Germinal center (tissue), 1 donor: ENCODE measurements at regions not wholly inside any gene's neighbourhood (a gene's known extent, or its start where the extent isn't known, plus 50 kb on each side); places are given as distances from the start of the nearest gene placed in this dataset.
"Not testable (repeated sequence)": the region's sequence is repeated elsewhere in the genome, so short reads cannot be mapped to it uniquely, and the experiment has no call there.

Experiments used
- DNase-seq: peaks from one replicate; pipeline ENCODE4 v3.0.0; 2012; ENCODE audit warnings: mixed read lengths, low spot score

DNA sequence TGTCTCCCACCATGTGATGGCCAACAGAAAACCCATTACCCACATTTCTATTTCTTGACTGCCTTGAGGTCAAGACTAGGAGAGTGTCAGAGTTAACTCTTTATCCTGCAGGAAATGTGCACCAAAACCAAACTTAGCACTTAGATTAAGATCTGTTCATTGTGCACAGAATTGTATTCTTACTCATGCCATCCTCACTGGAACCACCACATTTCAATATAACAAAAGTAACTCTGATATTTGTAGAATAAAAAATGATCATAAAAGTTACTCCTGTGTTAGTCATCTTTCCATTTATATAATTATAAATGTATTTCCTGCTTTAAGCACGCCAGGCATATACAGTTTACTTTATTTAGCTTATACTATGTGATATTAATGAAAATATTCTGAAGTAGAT lies 193.0 kb upstream of the DPYD start:
- no peak for DNase-seq

DNA sequence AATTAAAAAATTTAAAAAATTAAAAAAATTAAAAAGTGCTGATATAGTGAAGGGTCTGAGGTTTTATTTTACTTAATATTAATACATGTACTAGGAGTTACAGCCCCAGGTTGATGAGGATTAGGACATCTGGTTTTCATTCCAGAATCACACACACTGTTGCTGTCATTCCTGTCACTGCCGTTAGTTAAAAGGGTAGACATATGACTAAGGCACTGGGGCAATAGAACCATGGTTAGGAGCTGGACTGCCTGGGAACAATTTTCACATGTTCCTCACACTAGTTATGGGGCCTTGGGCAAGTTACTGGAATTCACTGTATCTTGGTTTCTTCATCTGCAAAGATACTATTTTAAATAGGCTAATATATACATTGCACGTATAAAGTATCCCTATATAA lies 191.8 kb upstream of the DPYD start:
- no peak for DNase-seq

DNA sequence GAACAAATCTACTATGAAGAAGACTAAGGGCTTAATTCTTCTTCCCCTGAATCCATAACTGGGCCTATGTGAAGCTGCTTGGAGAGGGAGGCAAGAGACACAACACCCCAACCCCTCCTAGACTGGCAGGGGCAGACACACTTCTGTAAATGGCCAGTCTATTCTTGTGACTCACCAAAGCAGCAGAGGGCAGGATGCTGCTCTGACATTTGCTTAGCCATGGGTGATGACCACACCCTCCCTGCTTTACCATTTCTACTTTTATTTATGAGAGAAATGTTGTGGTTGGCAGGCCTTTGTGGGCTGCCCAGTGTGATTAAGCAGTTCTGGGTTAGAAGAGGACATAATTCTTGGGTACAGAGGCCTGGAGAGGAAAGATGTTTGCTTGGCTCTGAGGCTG lies 189.8 kb upstream of the DPYD start:
- no peak for DNase-seq

DNA sequence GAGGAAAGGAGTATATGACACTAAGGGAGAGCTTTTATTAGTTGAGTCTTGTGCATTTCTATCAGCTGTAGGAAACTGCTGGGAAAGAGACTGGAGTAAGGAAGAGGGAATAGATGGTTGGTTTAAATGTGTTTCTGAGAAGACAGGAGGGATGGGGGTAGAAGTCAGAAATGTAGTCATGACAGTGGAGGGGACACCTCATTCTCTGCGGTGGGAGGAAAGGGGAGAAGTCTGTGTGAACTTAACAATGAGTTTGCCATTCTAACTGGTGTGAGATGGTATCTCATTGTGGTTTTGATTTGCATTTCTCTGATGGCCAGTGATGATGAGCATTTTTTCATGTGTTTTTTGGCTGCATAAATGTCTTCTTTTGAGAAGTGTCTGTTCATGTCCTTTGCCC lies 187.5 kb upstream of the DPYD start:
- DNase-seq = not testable (repeated sequence)

DNA sequence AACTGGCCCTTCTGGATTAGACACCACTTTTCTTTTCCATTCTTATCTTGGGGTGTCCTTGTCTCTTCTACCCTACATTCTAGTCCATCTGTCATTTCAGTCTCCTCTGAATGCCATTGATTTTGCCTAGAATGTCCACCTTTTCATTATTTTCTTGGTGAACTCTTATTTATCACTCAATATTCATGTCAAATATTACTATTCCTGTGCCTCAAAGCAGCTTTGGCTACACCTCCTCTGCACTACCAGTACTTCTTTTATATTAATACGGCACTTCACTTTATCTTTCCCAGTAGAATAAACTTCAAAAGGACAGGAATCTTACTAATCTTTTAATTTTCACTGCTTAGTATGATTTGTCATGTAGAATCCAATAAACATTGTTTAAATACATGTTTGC lies 186.4 kb upstream of the DPYD start:
- DNase-seq = no peak

DNA sequence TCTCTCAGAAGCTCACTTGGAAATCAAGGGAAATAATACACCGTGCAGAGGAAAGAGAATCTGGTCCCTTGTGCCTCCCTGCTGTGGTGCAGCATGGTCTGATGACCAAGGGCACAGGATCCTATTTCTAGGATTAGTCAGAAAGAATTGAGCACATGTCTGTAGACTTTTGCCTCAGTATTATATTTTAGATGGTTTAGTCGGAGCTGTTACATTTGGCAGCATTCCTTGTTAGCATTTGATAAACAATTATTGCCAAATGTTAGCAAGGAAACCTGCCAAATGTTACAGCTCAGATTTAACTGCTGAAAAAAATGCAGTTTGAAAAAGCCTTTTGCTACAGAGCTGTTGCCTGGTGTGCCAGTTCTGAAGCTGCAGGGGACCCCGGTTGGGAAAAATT lies 183.5 kb upstream of the DPYD start:
- no peak for DNase-seq

DNA sequence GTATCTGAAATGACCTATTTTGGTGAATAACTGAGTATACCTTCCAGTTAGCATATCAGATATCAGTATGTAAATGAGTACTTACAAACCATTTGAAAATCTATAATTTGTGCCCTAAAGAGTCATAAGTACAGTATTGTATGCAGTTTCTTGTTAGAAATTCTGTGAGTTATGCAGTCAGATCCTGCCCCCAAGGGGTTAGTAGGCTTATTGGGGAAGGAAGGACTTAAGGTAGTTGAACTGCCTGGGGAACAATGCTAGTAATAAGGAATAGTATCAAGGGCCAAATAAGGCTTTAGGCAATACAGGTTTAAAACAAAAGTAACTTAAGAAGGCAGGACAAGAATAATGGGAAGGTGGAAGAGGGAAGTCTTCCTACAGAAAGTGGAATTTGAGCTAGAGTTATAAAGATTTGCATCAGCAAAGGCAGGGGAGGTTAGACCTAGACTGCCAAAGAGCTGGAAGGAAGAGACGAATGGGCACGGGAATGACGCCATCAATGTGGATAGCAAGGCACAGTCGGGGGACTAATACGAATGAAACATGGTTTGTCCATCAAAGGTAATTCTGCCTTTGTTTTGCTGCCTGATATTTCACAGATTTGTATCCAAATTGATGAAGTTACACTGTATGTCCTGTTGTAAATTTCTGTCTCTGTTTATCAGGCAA lies 182.9 kb upstream of the DPYD start:
- no peak for DNase-seq

DNA sequence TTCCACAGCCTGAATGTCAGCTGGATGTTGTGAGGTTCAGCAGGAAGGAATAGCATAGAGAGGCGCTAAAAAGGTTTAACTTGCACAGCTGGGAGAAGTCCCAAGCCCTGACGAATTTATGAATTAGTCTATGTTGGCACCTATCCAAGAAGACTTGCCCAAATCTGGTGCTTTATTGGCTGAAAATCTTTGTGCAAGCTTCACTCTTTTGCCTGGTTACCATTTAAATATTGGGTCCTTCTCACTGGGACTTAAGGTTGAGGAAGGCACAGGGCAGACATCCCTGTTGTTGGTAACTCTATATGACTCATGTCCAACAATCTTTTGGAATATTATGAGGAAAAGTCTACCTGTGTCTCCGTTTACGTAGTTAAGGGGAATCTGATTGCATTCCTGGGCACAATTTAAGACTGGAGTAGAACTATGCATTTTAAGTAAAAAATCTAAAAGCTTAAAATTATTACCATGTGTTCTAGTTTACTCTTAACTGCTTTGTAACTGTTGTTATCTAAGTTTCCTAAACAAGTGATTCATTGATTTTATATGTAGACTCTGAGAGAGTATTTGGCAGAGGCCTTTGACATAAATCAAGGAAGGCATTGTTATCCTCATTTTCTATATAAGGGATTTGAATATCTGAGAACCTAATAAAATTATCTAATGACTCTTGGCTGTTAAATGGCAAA lies 181.7 kb upstream of the DPYD start:
- DNase-seq = no peak

DNA sequence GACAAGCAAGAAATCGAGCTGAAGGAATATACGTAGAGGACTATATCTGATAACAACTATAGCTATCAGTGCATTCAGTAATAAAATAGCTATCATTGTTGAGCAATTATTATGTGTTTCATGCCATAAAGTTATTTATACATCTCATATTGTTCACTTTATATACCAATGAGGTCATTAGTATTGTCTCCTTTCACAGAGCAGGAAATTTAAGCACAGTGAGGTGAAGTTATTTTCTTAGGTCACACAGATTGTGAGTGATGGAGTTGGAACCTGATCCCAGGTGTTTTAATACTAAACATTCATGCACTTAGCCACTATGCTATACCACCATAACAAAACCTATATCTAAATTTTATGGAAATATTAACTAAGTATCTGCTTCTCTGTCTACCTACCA lies 180.5 kb upstream of the DPYD start:
- DNase-seq = no peak

DNA sequence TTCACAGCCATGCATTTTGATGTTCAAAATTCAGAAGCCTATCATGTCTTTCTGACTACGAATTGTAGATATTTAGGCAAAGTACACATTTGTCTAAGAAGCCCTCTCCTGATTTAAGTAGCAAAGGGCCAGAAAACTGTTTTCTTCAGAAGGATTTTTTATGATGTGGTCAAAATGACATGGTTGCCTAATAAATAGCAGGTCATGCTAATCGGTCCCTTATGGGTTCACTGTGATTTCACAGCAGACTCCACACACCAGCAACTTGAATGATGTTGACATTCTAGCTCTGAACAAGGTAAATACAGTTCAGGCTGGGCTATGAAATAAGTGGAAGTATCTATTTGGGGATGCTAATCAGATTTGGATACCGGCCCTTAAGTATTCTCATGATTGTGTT lies 178.7 kb upstream of the DPYD start:
- no peak for DNase-seq

DNA sequence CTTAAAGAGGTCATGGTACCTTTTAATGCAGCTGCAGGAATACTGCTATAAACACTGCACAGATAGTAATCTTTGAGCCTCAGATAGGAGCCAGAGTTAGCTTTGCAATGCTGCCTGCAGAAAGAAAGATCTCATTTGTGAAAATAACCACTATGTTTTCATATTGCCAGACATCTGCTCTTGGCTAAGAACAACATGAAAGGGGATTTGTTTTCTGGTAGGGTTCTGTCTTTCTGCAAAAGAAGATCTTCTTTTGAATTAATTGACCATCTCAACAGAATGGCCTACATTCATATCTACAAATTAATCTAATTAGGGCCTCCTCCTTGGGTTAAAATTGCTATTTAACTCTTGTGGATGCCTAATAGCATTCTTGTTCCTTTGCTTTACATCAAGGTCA lies 177.6 kb upstream of the DPYD start:
- DNase-seq = no peak

DNA sequence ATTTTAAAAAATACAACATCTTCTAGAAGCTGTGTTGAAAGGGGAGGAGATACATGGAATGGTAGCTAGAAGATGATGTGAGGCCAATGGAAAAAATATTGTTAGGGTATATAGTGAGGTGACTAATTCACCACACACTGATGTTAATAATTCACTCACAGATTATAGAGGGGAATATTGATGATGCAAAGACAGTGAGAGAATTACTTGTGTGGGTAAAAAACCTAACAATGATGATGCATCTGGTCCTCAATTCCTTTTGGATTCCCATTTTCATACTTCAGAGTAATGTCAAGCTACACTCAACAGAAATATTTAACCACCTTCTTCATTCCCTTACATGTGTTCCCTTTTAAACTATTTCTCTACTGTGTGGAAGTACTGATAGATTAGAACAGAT lies 169.5 kb upstream of the DPYD start:
- no peak for DNase-seq

DNA sequence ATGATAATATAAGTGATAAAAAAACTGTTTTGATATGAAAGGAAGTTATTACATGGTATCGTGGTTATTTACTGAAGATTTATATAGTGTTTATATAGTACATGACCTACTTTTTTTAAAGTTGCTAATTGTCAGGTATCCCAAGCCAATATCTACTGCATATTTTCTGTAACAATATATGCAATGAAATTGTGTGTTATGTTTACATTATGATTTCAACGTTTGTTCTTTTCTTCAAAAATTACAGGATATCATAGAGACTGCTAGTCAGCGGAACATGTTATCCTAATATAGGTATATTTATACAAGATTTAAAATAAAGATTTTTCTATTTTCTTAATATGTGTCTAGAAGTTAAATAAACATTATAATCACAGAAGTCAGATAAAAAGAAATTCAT lies 167.5 kb upstream of the DPYD start:
- no peak for DNase-seq

DNA sequence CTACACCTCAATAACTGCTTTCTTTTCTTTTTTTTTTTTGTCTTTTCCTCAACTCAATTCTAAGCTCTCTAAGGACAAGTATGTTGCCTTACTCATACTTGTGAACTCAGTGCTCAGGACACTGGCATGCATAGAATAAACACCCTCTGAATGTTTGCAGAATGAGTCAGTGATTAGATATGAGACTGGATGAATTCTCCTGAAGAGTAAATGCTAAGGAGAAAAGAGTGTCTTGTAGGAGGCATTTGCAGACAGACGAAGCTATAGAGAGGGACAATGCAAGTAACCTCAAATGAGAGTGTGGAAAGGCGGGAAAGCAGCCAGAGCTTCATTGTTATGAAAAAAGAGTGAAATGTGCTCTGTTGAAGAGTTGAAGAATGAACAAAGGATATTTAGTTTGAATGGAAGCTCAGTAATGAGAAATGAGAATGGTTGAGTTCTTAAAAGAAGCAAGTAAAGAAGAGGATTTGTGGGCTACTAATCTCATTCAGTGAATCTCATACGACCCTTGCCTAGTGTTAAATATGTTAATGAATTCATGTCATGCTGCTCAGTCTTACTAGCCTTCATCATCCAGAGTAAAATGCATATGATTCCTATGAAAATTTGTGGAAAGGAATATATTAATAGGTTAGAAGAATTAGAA lies 166.1 kb upstream of the DPYD start:
- DNase-seq = no peak

DNA sequence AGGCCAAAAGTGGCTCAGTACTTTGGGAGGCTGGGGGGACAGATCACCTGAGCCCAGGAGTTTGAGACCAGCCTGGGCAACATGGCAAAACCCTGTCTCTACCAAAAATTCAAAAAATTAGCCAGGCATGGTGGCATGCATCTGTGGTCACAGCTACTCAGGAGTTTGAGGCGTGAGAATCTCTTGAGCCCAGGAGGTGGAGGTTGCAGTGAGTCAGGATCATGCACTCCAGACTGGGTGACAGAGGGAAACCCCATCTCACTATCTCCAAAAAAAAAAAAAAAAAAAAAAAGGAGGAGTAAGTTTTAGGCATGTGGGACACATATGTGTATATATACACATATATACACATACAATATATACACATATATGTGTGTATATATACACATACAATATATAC lies 165.3 kb upstream of the DPYD start:
- no peak for DNase-seq

DNA sequence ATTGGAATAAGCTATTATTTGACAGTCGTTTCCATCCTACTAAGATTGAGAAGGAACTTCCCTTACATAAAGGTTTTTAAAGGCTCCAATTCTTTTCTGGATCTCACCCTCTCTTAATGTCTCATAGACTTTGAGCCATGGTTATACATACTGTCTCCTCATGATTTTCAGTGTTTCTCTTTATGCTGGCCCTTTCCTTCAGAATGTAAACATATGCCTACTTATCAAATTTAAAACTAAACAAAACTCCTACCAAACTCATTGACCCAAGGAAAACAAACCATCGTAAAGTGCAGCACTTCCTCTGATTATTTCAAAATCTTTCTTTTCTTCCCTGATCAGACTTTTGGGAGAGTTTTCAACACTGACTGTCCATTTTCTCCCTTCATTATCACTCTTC lies 163.4 kb upstream of the DPYD start:
- DNase-seq = no peak

DNA sequence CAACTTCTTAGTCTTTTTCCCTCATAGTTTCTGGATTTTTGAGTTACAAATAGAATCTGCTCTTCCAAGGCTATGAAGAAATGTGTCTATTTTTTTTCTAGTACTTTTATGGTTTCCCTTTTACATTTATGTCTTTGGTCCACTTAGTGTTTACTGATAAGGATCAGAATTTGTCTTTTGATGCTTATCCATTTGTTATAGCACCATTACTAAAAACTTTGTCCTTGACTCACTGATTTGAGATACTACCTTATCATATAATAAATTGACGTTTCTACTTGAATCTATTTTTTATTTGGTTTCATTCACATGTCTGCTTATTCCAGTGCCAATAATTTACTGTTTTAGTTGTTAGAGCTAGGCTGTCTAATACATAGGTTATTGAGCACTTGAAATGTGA lies 161.1 kb upstream of the DPYD start:
- DNase-seq = no peak

DNA sequence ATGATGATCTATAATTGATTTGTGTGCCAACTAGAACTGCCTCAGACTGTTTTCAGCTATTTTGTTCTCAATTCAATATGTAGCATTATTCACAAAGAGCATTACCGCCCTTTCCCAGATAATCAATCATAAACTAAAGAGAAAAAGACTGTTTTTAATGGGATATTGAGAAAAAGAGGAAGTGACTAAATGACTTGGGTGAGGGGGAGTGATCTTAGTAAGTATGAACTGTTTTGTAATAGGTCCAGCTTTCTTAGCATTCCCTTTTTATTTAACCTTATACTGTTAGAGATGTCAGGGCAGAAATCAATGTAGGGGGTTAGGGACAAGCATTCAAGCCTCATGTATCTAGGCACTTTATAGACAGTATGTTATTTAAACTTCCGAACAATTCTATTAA lies 157.8 kb upstream of the DPYD start:
- no peak for DNase-seq

DNA sequence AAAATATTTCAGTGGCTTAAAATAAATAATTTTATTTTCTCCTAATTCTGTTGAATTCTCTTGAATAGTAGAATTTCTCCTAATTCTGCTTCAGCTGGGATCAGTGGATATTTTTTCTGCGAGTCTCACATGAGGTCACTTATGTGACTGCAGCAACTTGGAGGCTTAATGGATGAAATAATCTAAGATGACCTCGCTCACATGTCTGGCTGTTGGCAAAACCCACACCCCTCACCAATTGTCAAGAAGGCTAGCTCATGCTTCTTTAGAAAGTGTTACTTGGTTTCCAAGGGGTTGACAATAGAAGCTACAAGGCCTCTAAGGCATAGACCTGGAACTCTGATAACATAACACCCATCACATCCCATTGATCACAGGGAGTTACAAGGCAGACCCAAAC lies 156.9 kb upstream of the DPYD start:
- DNase-seq = no peak

DNA sequence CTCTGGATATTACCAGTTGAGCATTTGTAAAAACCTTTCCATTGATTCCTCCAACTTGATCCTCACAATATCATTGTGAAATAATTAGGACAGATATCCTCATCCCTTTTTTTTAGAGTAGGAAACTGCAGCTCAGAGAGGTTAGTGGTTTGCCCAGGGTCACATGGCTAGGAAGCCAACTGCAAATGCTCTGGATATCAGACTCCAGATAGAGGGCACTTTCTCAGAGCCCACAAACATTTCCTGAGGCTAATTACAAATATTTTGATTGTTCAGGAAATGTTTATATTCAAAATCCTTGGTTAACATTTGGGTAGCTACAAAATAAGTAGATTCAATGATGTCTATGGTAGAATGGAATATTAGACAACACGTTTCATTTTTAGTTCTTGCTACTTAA lies 154.8 kb upstream of the DPYD start:
- DNase-seq = no peak

DNA sequence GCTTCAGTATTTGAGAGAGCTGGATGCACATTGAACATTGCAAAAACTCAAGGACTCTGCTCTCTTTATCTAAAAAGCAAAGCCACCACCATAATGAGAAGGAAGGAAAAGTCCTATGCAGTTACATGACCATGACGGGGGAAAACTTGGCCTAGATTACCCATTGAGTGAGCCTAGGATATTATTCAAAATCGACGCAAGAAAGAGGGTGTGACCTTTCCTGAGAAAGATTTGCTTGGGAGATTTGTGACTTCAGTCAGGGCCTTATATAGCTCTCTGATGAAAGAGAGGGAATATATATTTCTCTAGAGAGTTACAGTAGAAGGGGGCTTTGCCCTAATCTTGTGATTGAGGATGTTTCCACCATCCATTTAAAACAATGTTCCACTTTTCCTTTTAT lies 153.0 kb upstream of the DPYD start:
- DNase-seq = no peak

DNA sequence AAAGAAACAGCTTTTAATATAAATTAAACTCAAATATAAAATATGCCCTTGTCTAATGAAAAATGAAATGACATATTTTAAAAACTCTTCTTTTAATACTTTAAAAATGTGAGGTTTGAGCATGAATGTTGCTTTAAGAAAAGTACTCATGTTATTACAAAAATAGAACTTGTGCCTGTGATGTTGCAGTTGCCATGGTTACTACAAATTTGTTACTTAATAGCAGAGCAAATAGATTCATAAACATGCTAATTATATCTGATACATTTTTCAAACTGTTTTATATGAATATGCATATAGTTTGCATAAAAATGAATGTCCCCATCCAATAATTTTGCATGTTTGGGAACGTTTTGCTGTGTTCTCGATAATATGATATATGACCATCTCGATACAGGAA lies 152.3 kb upstream of the DPYD start:
- no peak for DNase-seq

DNA sequence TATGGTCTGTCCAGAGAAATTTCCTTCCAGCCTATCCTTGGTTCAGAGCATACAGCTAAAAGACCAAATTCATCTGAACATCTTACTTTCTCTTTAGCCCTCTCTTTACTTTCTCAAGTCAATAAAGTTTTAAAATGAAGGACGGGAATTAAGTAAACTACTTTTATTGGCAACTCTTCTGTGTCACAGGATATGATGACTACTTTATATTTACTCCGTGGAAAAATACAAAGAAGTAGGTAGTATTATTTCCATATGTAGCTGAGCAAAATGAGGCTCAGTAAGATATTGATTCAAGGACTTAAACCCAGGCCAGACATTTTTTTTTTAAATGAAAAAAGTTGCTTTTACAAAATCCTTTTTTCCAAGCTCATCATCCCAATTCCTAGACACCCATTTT lies 151.2 kb upstream of the DPYD start:
- no peak for DNase-seq

DNA sequence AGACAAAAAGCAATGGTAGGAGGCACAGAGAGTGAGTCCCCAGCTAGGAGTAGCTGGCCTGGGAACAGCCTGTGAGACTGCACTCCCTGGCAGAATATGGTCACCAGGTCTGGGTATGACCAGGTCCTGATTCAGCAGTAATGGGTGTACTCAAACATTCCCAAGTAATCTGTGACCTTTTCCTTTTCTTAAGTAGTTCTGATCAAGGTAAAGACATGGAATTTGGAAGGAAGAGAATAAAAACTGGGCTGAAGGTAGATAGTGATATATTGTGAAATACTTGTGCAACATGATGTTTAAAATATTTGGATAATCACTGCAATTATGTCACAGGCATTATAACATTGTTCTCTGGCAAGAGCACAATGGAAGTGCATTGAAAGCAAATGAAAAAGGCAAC lies 147.2 kb upstream of the DPYD start:
- DNase-seq = no peak
